SU-DHL-6 (cell line): ENCODE measurements at regions not wholly inside any gene's neighbourhood (a gene's known extent, or its start where the extent isn't known, plus 50 kb on each side); places are given as distances from the start of the nearest gene placed in this dataset.

Experiments
- CTCF ChIP-seq: fragments of 200-600 bp; sonication (generic); IDR thresholded peaks from one replicate; pipeline ENCODE4 v1.5.1; 2017; ENCODE audit warnings: antibody characterized with exemption, mild to moderate bottlenecking, low read length, moderate library complexity; ENCODE audit not compliant: insufficient read depth, poor library complexity, severe bottlenecking
- EZH2phosphoT487 ChIP-seq: fragments of 200-600 bp; sonication (generic), shearing (Covaris generic); conservative IDR thresholded peaks from 2 replicates; pipeline ENCODE4 v1.6.1; 2018; ENCODE audit warnings: mild to moderate bottlenecking, antibody characterized with exemption, low read length, moderate library complexity, mixed read lengths

GRCh38 chr10:7093368-7093767 lies 317.5 kb downstream of the SFMBT2 start:
- TF ChIP-seq CTCF (no peak), EZH2phosphoT487 (no peak)
